Endodermal cell (in vitro differentiated cells): ENCODE measurements at regions not wholly inside any gene's neighbourhood (a gene's known extent, or its start where the extent isn't known, plus 50 kb on each side); places are given as distances from the start of the nearest gene placed in this dataset.

Source experiments
- DNase-seq: peaks from one replicate; pipeline ENCODE4 v3.0.0-alpha.2; 2017
- H3K27ac ChIP-seq: 2 replicates; pipeline ENCODE4 v1.5.1; 2013; ENCODE audit warnings: mild to moderate bottlenecking, low read depth, low read length, moderate library complexity
- H3K27me3 ChIP-seq: 2 replicates; pipeline ENCODE4 v1.6.1; 2013; ENCODE audit warnings: mild to moderate bottlenecking, low read length, moderate library complexity; ENCODE audit not compliant: insufficient read depth, control insufficient read depth, poor library complexity, severe bottlenecking
- H3K36me3 ChIP-seq: 2 replicates; pipeline ENCODE4 v1.7.0; 2013; ENCODE audit warnings: mild to moderate bottlenecking, low read length, moderate library complexity; ENCODE audit not compliant: control insufficient read depth, insufficient read depth
- H3K4me1 ChIP-seq: one replicate; pipeline ENCODE4 v1.7.0; 2013; ENCODE audit warnings: low read length; ENCODE audit not compliant: control insufficient read depth, insufficient read depth
- H3K4me3 ChIP-seq: 2 replicates; pipeline ENCODE4 v1.5.1; 2013; ENCODE audit warnings: mild to moderate bottlenecking, low read length, moderate library complexity
- H3K9ac ChIP-seq: 2 replicates; pipeline ENCODE4 v1.6.1; 2013; ENCODE audit warnings: mild to moderate bottlenecking, low read length, moderate library complexity; ENCODE audit not compliant: poor library complexity, severe bottlenecking; ENCODE audit errors: extremely low read depth
- H3K9me3 ChIP-seq: 2 replicates; pipeline ENCODE4 v1.6.1; 2013; ENCODE audit warnings: mild to moderate bottlenecking, low read length, moderate library complexity; ENCODE audit not compliant: control insufficient read depth
- H3K27ac Mint-ChIP-seq: 2 replicates; pipeline ENCODE4 v1.8.0; 2020; ENCODE audit warnings: mixed read lengths
- H3K27me3 Mint-ChIP-seq: 2 replicates; pipeline ENCODE4 v1.8.0; 2021; ENCODE audit warnings: mild to moderate bottlenecking, mixed read lengths; ENCODE audit not compliant: insufficient read depth
- H3K36me3 Mint-ChIP-seq: 2 replicates; pipeline ENCODE4 v1.8.0; 2020; ENCODE audit warnings: low read depth, mixed read lengths
- H3K4me1 Mint-ChIP-seq: 2 replicates; pipeline ENCODE4 v1.8.0; 2020; ENCODE audit warnings: mixed read lengths
- H3K4me3 Mint-ChIP-seq: 2 replicates; pipeline ENCODE4 v1.8.0; 2020; ENCODE audit warnings: mild to moderate bottlenecking, moderate library complexity, mixed read lengths
- H3K9me3 Mint-ChIP-seq: 2 replicates; pipeline ENCODE4 v1.8.0; 2020; ENCODE audit warnings: mild to moderate bottlenecking, mixed read lengths
- CTCF ChIP-seq: fragments of 200-600 bp; sonication (generic); conservative IDR thresholded peaks from 2 replicates; pipeline ENCODE4 v1.5.0; 2021; ENCODE audit warnings: antibody characterized with exemption, mild to moderate bottlenecking
- WGBS, 2 experiments: methylation state at CpG; one replicate each; pipeline versions ENCODE4 v1.1.5 to v1.1.7; 2013; ENCODE audit warnings: missing lambda C conversion rate in 2 of 2, mixed read lengths in 1 of 2; ENCODE audit not compliant: insufficient coverage in 1 of 2, insufficient read length in 1 of 2; 5-methylcytosine and 5-hydroxymethylcytosine counted together

GRCh38 chr5:53343187-53343586 lies 137.2 kb upstream of the FST start:
- no peak for TF ChIP-seq CTCF
- DNase-seq = no peak
- no peaks in the 10 kb centered on the region for H3K27me3 ChIP-seq
- no peaks in the 10 kb centered on the region for H3K27me3 Mint-ChIP-seq
- 96 to 100% methylated on average over 2 of the region's 2 CpGs for WGBS, 2 experiments
- H3K36me3 Mint-ChIP-seq = no peaks in the 10 kb centered on the region
- H3K27ac Mint-ChIP-seq = no peak overlapping the region
- peaks cover 17% of the 10 kb centered on the region for H3K9me3 ChIP-seq
- no peak overlapping the region for H3K27ac ChIP-seq
- H3K9me3 Mint-ChIP-seq = peaks cover 6% of the 10 kb centered on the region
- H3K4me3 Mint-ChIP-seq = no peak overlapping the region
- peaks cover 9% of the 10 kb centered on the region for H3K4me1 Mint-ChIP-seq
- no peak overlapping the region for H3K4me3 ChIP-seq
- no peak overlapping the region for H3K9ac ChIP-seq
- H3K36me3 ChIP-seq = no peaks in the 10 kb centered on the region
- peaks cover 3% of the 10 kb centered on the region for H3K4me1 ChIP-seq

GRCh38 chr5:53350368-53350767 lies 130.1 kb upstream of the FST start:
- Histone ChIP-seq H3K4me3 (no peak overlapping the region), H3K27ac (no peak overlapping the region), H3K27me3 (no peaks in the 10 kb centered on the region), H3K4me1 (peaks cover 3% of the 10 kb centered on the region), H3K36me3 (no peaks in the 10 kb centered on the region), H3K9me3 (peaks cover 8% of the 10 kb centered on the region), H3K9ac (no peak overlapping the region)
- H3K4me3 Mint-ChIP-seq = no peak overlapping the region
- H3K9me3 Mint-ChIP-seq = no peaks in the 10 kb centered on the region
- WGBS, 2 experiments = 74 to 89% methylated on average over 4 to 5 of the region's 5 CpGs
- H3K27me3 Mint-ChIP-seq = no peaks in the 10 kb centered on the region
- H3K4me1 Mint-ChIP-seq = peaks cover 11% of the 10 kb centered on the region
- TF ChIP-seq CTCF = no peak
- DNase-seq = no peak
- H3K27ac Mint-ChIP-seq = peak overlapping the region; percentile 16
- H3K36me3 Mint-ChIP-seq = no peaks in the 10 kb centered on the region

GRCh38 chr5:53350991-53351770 lies 129.2 kb upstream of the FST start:
- Histone ChIP-seq H3K4me3 (no peak overlapping the region), H3K4me1 (peaks cover 3% of the 10 kb centered on the region), H3K9ac (no peak overlapping the region), H3K27me3 (no peaks in the 10 kb centered on the region), H3K9me3 (peaks cover 8% of the 10 kb centered on the region), H3K27ac (no peak overlapping the region), H3K36me3 (no peaks in the 10 kb centered on the region)
- H3K27me3 Mint-ChIP-seq = no peaks in the 10 kb centered on the region
- H3K9me3 Mint-ChIP-seq = no peaks in the 10 kb centered on the region
- H3K4me1 Mint-ChIP-seq = peaks cover 11% of the 10 kb centered on the region
- H3K4me3 Mint-ChIP-seq = no peak overlapping the region
- H3K27ac Mint-ChIP-seq = no peak overlapping the region
- 99% methylated on average over 4 of the region's 4 CpGs; no CpG with 5 or more reads in 1 of the 2 experiments for WGBS, 2 experiments
- H3K36me3 Mint-ChIP-seq = no peaks in the 10 kb centered on the region
- TF ChIP-seq CTCF = no peak
- DNase-seq = no peak
